MM.1S (cell line): ENCODE measurements at regions not wholly inside any gene's neighbourhood (a gene's known extent, or its start where the extent isn't known, plus 50 kb on each side); places are given as distances from the start of the nearest gene placed in this dataset.
A peak's percentile ranks its signal among the peaks of the same experiment; 100 is the strongest.
"Not testable (repeated sequence)": the region's sequence is repeated elsewhere in the genome, so short reads cannot be mapped to it uniquely, and the experiment has no call there.

ENCODE experiments used
- DNase-seq: peaks from one replicate; pipeline ENCODE4 v3.0.0-alpha.2; 2015
- H2AFZ ChIP-seq: fragments of 300-600 bp; sonication (generic); 2 replicates; pipeline ENCODE4 v1.6.0; 2016; ENCODE audit warnings: antibody characterized with exemption, low read length
- H3F3A ChIP-seq: fragments of 300-600 bp; sonication (generic); 2 replicates; pipeline ENCODE4 v1.6.1; 2016; ENCODE audit warnings: mild to moderate bottlenecking, antibody characterized with exemption, low read length, moderate library complexity, mixed read lengths; ENCODE audit not compliant: insufficient read depth
- H3K27ac ChIP-seq: fragments of 300-600 bp; sonication (generic); 2 replicates; pipeline ENCODE4 v1.5.1; 2016; ENCODE audit warnings: mild to moderate bottlenecking, low read length
- H3K27me3 ChIP-seq: fragments of 300-600 bp; sonication (generic); replicated peaks from 2 replicates; pipeline ENCODE4 v1.6.0; 2016; ENCODE audit warnings: low read length; ENCODE audit not compliant: insufficient read depth
- H3K36me3 ChIP-seq: fragments of 300-600 bp; sonication (generic); replicated peaks from 2 replicates; pipeline ENCODE4 v1.6.1; 2016; ENCODE audit warnings: mild to moderate bottlenecking, low read length, mixed read lengths; ENCODE audit not compliant: insufficient read depth
- H3K4me1 ChIP-seq: fragments of 300-600 bp; sonication (generic); 2 replicates; pipeline ENCODE4 v1.6.1; 2016; ENCODE audit warnings: low read length, mixed read lengths
- H3K4me2 ChIP-seq: fragments of 300-600 bp; sonication (generic); 2 replicates; pipeline ENCODE4 v1.6.0; 2016; ENCODE audit warnings: low read depth, low read length
- H3K4me3 ChIP-seq: fragments of 300-600 bp; sonication (generic); 2 replicates; pipeline ENCODE4 v1.5.1; 2016; ENCODE audit warnings: low read length, mixed read lengths
- H3K79me2 ChIP-seq: fragments of 300-600 bp; sonication (generic); 2 replicates; pipeline ENCODE4 v1.6.1; 2016; ENCODE audit warnings: mixed run types, low read length, mixed read lengths
- H3K9ac ChIP-seq: fragments of 300-600 bp; sonication (generic); 2 replicates; pipeline ENCODE4 v1.6.1; 2016; ENCODE audit warnings: low read length, mixed read lengths
- H3K9me2 ChIP-seq: fragments of 300-600 bp; sonication (generic); replicated peaks from 2 replicates; pipeline ENCODE4 v1.6.1; 2016; ENCODE audit warnings: mild to moderate bottlenecking, low read length, mixed read lengths; ENCODE audit not compliant: insufficient read depth
- H3K9me3 ChIP-seq: fragments of 300-600 bp; sonication (generic); replicated peaks from 2 replicates; pipeline ENCODE4 v1.6.1; 2016; ENCODE audit warnings: mild to moderate bottlenecking, low read length, mixed read lengths; ENCODE audit not compliant: insufficient read depth
- H4K20me1 ChIP-seq: fragments of 300-600 bp; sonication (generic); 2 replicates; pipeline ENCODE4 v1.6.1; 2016; ENCODE audit warnings: mild to moderate bottlenecking, low read length, moderate library complexity, mixed read lengths; ENCODE audit not compliant: insufficient read depth
- CTCF ChIP-seq: fragments of 300-600 bp; sonication (generic); IDR thresholded peaks from 2 replicates; pipeline ENCODE4 v1.5.1; 2016; ENCODE audit warnings: antibody characterized with exemption, low read length, mixed read lengths
- EZH2 ChIP-seq: fragments of 300-600 bp; sonication (generic); optimal IDR thresholded peaks from 2 replicates; pipeline ENCODE3; 2017; ENCODE audit warnings: low read depth, mild to moderate bottlenecking, antibody characterized with exemption, low read length, mixed read lengths
- EZH2phosphoT487 ChIP-seq: fragments of 300-600 bp; sonication (generic); IDR thresholded peaks from 2 replicates; pipeline ENCODE4 v1.6.1; 2018; ENCODE audit warnings: antibody characterized with exemption, low read length

- H3K4me1 ChIP-seq = no peaks in the 10 kb centered on the region
- no peak overlapping the region for H2AFZ ChIP-seq
- H4K20me1 ChIP-seq = no peaks in the 10 kb centered on the region
- no peaks in the 10 kb centered on the region for H3K9me3 ChIP-seq
- H3F3A ChIP-seq = no peaks in the 10 kb centered on the region
- DNase-seq = no peak
- no peaks in the 10 kb centered on the region for H3K27me3 ChIP-seq
- no peaks in the 10 kb centered on the region for H3K9me2 ChIP-seq
- TF ChIP-seq EZH2 = no peak
- TF ChIP-seq EZH2phosphoT487 = no peak
- TF ChIP-seq CTCF = no peak
- H3K36me3 ChIP-seq = no peaks in the 10 kb centered on the region
- no peak overlapping the region for H3K4me3 ChIP-seq
- H3K4me2 ChIP-seq = no peak overlapping the region
- no peak overlapping the region for H3K9ac ChIP-seq
- H3K27ac ChIP-seq = no peak overlapping the region
- no peaks in the 10 kb centered on the region for H3K79me2 ChIP-seq
These were observed 262.5 kb upstream of the PELI2 start for GRCh38 chr14:55855751-55856150.

GRCh38 chr14:55858604-55859003, 259.6 kb upstream of the PELI2 start:
- DNase-seq = no peak
- no peaks in the 10 kb centered on the region for H3F3A ChIP-seq
- no peaks in the 10 kb centered on the region for H3K79me2 ChIP-seq
- H3K9me2 ChIP-seq = no peaks in the 10 kb centered on the region
- TF ChIP-seq EZH2phosphoT487 (no peak), EZH2 (no peak)
- no peaks in the 10 kb centered on the region for H3K4me1 ChIP-seq
- no peaks in the 10 kb centered on the region for H3K27me3 ChIP-seq
- H3K4me3 ChIP-seq = no peak overlapping the region
- no peak overlapping the region for H3K27ac ChIP-seq
- no peaks in the 10 kb centered on the region for H3K9me3 ChIP-seq
- no peak overlapping the region for H3K4me2 ChIP-seq
- no peaks in the 10 kb centered on the region for H4K20me1 ChIP-seq
- H2AFZ ChIP-seq = no peak overlapping the region
- no peak overlapping the region for H3K9ac ChIP-seq
- no peaks in the 10 kb centered on the region for H3K36me3 ChIP-seq

GRCh38 chr14:55861561-55861960, 256.6 kb upstream of the PELI2 start:
- H3K79me2 ChIP-seq, DNase-seq: not testable (repeated sequence)

GRCh38 chr14:55864890-55865655, 253.1 kb upstream of the PELI2 start:
- Histone ChIP-seq H3K9me2 (no peaks in the 10 kb centered on the region), H3F3A (no peaks in the 10 kb centered on the region), H2AFZ (no peak overlapping the region), H3K36me3 (no peaks in the 10 kb centered on the region), H3K9me3 (no peaks in the 10 kb centered on the region), H3K4me2 (no peak overlapping the region), H3K4me3 (no peak overlapping the region), H4K20me1 (no peaks in the 10 kb centered on the region), H3K27ac (no peak overlapping the region), H3K79me2 (no peaks in the 10 kb centered on the region), H3K27me3 (no peaks in the 10 kb centered on the region), H3K9ac (no peak overlapping the region), H3K4me1 (no peaks in the 10 kb centered on the region)
- peak; percentile 18 for DNase-seq
- TF ChIP-seq EZH2phosphoT487 = no peak
- TF ChIP-seq EZH2 = no peak
- TF ChIP-seq CTCF = peak; percentile 41

More at GRCh38 chr14:55861561-55861960, 256.6 kb upstream of the PELI2 start:
- not testable (repeated sequence) for H3K27me3 ChIP-seq, H3K4me2 ChIP-seq, H3K4me3 ChIP-seq, H2AFZ ChIP-seq, H3K36me3 ChIP-seq, H3K4me1 ChIP-seq, H3K9me3 ChIP-seq, H4K20me1 ChIP-seq, H3K9me2 ChIP-seq, H3F3A ChIP-seq, H3K9ac ChIP-seq, H3K27ac ChIP-seq
